IgD-negative memory B cell (primary cell): ENCODE measurements at regions not wholly inside any gene's neighbourhood (a gene's known extent, or its start where the extent isn't known, plus 50 kb on each side); places are given as distances from the start of the nearest gene placed in this dataset.

ENCODE experiments used
- H3K27ac Mint-ChIP-seq, 3 donors: one replicate each; pipeline ENCODE4 v1.8.0; 2020 to 2022; ENCODE audit warnings: mild to moderate bottlenecking in 3 of 3, mixed read lengths in 3 of 3, moderate library complexity in 1 of 3
- H3K27me3 Mint-ChIP-seq: one replicate; pipeline ENCODE4 v1.8.0; 2021; ENCODE audit warnings: mixed read lengths
- H3K36me3 Mint-ChIP-seq: one replicate; pipeline ENCODE4 v1.8.0; 2020; ENCODE audit warnings: mild to moderate bottlenecking, mixed read lengths
- H3K4me1 Mint-ChIP-seq, 3 donors: one replicate each; pipeline ENCODE4 v1.8.0; 2020 to 2022; ENCODE audit warnings: mixed read lengths in 3 of 3, mild to moderate bottlenecking in 1 of 3
- H3K4me3 Mint-ChIP-seq, 4 donors: one replicate each; pipeline ENCODE4 v1.8.0; 2020 to 2022; ENCODE audit warnings: mild to moderate bottlenecking in 4 of 4, mixed read lengths in 4 of 4, moderate library complexity in 3 of 4
- H3K9me3 Mint-ChIP-seq, 3 donors: one replicate each; pipeline ENCODE4 v1.8.0; 2020 to 2021; ENCODE audit warnings: mixed read lengths in 3 of 3, mild to moderate bottlenecking in 1 of 3

DNA sequence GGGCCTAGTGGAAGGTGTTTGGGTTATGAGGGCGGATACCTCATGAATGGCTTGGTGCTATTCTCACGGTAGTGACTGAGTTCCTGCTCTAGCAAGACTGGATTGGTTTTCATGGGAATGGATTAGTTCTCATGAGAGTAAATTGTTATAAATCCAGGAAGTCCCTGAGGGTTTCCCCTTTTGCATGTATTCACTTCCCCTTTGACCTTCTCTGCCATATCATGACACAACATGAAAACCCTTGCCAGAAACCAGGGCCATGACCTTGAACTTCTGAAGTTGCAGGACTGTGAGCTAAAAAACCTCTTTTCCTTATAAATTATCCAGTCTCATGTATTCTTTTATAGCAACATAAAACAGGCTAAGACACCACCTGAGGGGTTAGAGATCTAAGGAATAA is 529.7 kb upstream of the RPS6KA3 start:
- H3K4me1 Mint-ChIP-seq: no peaks in the 10 kb centered on the region

DNA sequence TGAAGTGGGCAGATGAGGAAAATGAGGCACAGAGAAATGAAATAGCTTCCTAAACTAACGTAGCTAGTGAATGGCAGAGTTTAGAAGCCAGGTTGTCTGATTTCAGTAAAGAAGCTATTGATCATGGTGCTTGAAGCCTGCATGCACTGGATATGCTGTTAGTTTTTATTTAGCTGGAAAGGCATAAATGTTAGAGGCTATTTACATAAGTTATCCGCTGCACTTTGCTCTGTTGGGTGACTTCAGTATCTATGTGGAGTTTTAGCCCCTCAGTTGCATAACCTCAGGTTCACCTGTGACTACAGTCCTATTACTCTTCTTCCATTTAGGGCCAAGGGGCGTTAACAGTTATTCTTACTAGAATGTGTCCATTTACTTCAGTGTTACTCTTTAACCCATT is 522.4 kb upstream of the RPS6KA3 start:
- H3K36me3 Mint-ChIP-seq: no peaks in the 10 kb centered on the region
- H3K4me1 Mint-ChIP-seq: no peaks in the 10 kb centered on the region
- no peak overlapping the region for H3K27ac Mint-ChIP-seq
- no peaks in the 10 kb centered on the region for H3K9me3 Mint-ChIP-seq
- no peak overlapping the region for H3K4me3 Mint-ChIP-seq
- no peaks in the 10 kb centered on the region for H3K27me3 Mint-ChIP-seq

More for the DNA sequence above, 529.7 kb upstream of the RPS6KA3 start:
- no peaks in the 10 kb centered on the region for H3K36me3 Mint-ChIP-seq
- H3K4me3 Mint-ChIP-seq: no peak overlapping the region
- H3K9me3 Mint-ChIP-seq: peaks cover 0 to 10% (median 2%) of the 10 kb centered on the region in 3 donors
- no peak overlapping the region for H3K27ac Mint-ChIP-seq
- no peaks in the 10 kb centered on the region for H3K27me3 Mint-ChIP-seq

GRCh38 chrX:20767346-20767745 is 500.6 kb upstream of the RPS6KA3 start:
- no peaks in the 10 kb centered on the region for H3K36me3 Mint-ChIP-seq

GRCh38 chrX:20756585-20756984 is 489.9 kb upstream of the RPS6KA3 start:
- H3K4me3 Mint-ChIP-seq: no peak overlapping the region
- H3K9me3 Mint-ChIP-seq: no peaks in the 10 kb centered on the region
- H3K36me3 Mint-ChIP-seq: no peaks in the 10 kb centered on the region

More at GRCh38 chrX:20767346-20767745, 500.6 kb upstream of the RPS6KA3 start:
- no peaks in the 10 kb centered on the region for H3K27me3 Mint-ChIP-seq
- H3K4me3 Mint-ChIP-seq: no peak overlapping the region
- H3K27ac Mint-ChIP-seq: no peak overlapping the region
- peaks cover 2 to 9% (median 3%) of the 10 kb centered on the region in 3 donors for H3K9me3 Mint-ChIP-seq
- peaks cover 0 to 1% (median 0%) of the 10 kb centered on the region in 3 donors for H3K4me1 Mint-ChIP-seq

DNA sequence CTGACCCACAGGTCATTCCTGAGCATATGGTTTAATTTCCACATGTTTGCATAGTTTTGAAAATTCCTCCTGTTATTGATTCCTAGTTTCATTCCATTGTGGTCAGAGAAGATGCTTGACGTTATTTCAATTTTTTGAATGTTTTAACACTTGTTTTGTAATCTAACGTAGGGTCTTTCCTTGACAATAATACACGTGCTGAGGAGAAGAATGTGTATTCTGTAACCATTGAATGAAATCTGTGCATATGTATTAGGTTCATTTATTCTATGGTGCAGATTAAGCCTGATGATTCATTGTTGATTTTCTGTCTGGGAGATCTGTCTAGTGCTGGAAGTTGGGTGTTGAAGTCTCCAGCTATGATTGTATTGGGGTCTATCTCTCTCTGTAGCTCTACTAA is 486.4 kb upstream of the RPS6KA3 start:
- Mint-ChIP-seq H3K9me3 (peaks cover 0 to 2% (median 0%) of the 10 kb centered on the region in 3 donors), H3K4me3 (no peak overlapping the region), H3K36me3 (no peaks in the 10 kb centered on the region), H3K4me1 (peaks cover 0 to 1% (median 0%) of the 10 kb centered on the region in 3 donors), H3K27me3 (no peaks in the 10 kb centered on the region), H3K27ac (no peak overlapping the region)

More at GRCh38 chrX:20756585-20756984, 489.9 kb upstream of the RPS6KA3 start:
- H3K27ac Mint-ChIP-seq: no peak overlapping the region
- H3K4me1 Mint-ChIP-seq: peaks cover 0 to 1% (median 0%) of the 10 kb centered on the region in 3 donors
- H3K27me3 Mint-ChIP-seq: no peaks in the 10 kb centered on the region

DNA sequence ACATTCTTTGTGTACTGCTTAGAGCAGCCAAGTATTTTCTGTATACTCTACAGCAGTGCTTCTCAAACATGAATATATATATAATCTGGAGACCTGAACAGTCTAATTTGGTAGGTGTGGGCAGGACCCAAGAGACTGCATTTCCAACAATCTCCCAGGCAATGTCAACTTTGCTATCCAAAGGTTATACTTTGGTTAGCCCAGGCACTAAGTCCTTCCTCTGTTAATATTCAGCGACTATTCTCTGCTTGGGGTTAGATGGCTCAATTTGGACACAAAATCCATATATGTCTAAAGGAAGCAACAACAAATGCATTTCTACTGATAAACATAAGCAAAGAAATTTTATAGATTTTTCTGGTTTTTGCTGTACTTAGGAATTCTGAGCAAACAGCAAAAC is 480.0 kb upstream of the RPS6KA3 start:
- Mint-ChIP-seq H3K4me3 (no peak overlapping the region), H3K36me3 (no peaks in the 10 kb centered on the region), H3K27ac (no peak overlapping the region), H3K4me1 (no peaks in the 10 kb centered on the region), H3K9me3 (peaks cover 0 to 2% (median 0%) of the 10 kb centered on the region in 3 donors), H3K27me3 (peaks cover 5% of the 10 kb centered on the region)

DNA sequence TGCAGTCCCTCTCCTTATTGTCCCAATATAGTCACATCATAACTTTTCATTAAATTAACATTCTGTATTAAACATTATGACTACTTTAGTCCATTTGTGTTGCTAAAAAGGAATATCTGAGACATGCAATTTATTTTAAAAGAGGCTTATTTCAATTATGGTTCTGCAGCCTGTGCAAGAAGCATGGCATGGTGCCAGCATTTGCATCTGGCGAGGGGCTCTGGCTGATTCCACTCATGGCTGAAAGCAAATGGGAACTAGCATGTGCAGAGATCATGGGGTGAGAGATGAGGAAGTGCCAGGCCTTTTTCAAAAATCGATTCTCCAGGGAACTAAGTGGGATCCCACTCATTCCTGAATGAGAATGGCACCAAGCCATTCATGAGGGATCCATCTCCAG is 476.3 kb upstream of the RPS6KA3 start:
- Mint-ChIP-seq H3K4me1 (no peaks in the 10 kb centered on the region), H3K9me3 (no peaks in the 10 kb centered on the region), H3K36me3 (no peaks in the 10 kb centered on the region), H3K27me3 (peaks cover 5% of the 10 kb centered on the region), H3K4me3 (no peak overlapping the region), H3K27ac (no peak overlapping the region)

GRCh38 chrX:20742106-20742505 is 475.4 kb upstream of the RPS6KA3 start:
- Mint-ChIP-seq H3K27ac (no peak overlapping the region), H3K9me3 (no peaks in the 10 kb centered on the region), H3K27me3 (peaks cover 5% of the 10 kb centered on the region), H3K4me1 (no peaks in the 10 kb centered on the region), H3K4me3 (no peak overlapping the region), H3K36me3 (no peaks in the 10 kb centered on the region)

GRCh38 chrX:20740443-20740842 is 473.7 kb upstream of the RPS6KA3 start:
- peaks cover 5% of the 10 kb centered on the region for H3K27me3 Mint-ChIP-seq
- H3K4me1 Mint-ChIP-seq: no peaks in the 10 kb centered on the region
- no peak overlapping the region for H3K27ac Mint-ChIP-seq

DNA sequence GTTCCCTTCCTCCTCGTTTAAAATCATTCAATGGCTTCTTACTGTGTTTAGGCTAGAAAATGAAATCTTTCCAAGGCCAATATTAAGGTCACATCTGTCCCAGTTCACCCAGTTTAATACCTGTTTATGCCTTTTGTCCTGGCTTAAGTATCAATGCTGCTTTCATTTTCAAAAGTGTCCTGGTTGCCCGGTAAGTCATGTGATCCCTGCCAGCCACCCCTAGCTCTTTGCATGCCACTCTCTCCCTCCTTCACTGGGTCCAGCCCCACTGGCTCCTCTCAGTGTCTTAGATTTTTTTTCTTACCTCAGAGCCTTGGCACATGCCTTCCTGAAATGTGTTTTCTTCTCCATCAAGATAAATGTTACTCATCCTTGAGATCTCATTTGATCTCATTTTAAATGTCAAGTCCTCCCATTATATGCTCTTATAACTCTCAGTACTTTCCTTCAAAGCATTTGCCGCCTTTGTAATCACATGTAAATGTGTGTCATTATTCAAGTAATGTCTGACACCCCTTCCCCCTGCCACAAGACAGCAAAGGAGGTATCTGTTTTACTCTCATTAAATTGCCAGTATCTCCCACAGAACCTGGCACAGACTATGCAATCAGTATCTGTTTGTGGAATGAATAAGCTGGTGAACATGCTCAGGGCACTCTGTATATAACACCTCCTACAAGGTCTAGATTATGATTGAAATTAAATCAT is 472.5 kb upstream of the RPS6KA3 start:
- H3K9me3 Mint-ChIP-seq: peaks cover 0 to 3% (median 0%) of the 10 kb centered on the region in 3 donors
- H3K36me3 Mint-ChIP-seq: no peaks in the 10 kb centered on the region
- H3K4me3 Mint-ChIP-seq: no peak overlapping the region
- no peaks in the 10 kb centered on the region for H3K4me1 Mint-ChIP-seq
- no peak overlapping the region for H3K27ac Mint-ChIP-seq
- H3K27me3 Mint-ChIP-seq: peaks cover 5% of the 10 kb centered on the region

More at GRCh38 chrX:20740443-20740842, 473.7 kb upstream of the RPS6KA3 start:
- H3K4me3 Mint-ChIP-seq: no peak overlapping the region
- H3K9me3 Mint-ChIP-seq: no peaks in the 10 kb centered on the region
- no peaks in the 10 kb centered on the region for H3K36me3 Mint-ChIP-seq

DNA sequence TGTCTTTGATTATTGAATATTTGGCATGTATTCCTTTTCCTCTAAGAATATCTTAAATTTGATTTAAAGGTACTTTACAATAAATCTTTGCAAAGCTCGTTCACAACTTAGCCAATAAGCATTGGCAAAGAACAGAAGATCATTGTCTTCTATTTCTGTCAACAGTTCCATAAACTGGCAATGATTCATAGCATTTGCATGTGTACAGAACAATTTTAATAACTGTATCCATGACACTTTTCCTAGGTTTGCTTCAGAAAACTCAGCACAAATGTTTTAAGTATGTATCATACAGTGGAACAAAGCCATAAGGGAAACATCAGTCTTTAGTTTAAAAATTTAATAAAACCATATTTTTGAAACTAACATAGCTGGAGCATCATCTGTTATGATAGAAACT is 462.7 kb upstream of the RPS6KA3 start:
- H3K4me3 Mint-ChIP-seq: no peak overlapping the region
- no peaks in the 10 kb centered on the region for H3K36me3 Mint-ChIP-seq
- no peaks in the 10 kb centered on the region for H3K4me1 Mint-ChIP-seq
- H3K27me3 Mint-ChIP-seq: no peaks in the 10 kb centered on the region
- no peak overlapping the region for H3K27ac Mint-ChIP-seq
- H3K9me3 Mint-ChIP-seq: peaks cover 0 to 3% (median 0%) of the 10 kb centered on the region in 3 donors

- H3K36me3 Mint-ChIP-seq: no peaks in the 10 kb centered on the region
- no peaks in the 10 kb centered on the region for H3K27me3 Mint-ChIP-seq
- H3K27ac Mint-ChIP-seq: no peak overlapping the region
- no peak overlapping the region for H3K4me3 Mint-ChIP-seq
- no peaks in the 10 kb centered on the region for H3K9me3 Mint-ChIP-seq
- no peaks in the 10 kb centered on the region for H3K4me1 Mint-ChIP-seq
These were observed 460.7 kb upstream of the RPS6KA3 start for GRCh38 chrX:20727447-20727846.

GRCh38 chrX:20720954-20721626 is 454.4 kb upstream of the RPS6KA3 start:
- Mint-ChIP-seq H3K4me1 (no peaks in the 10 kb centered on the region), H3K27ac (no peak overlapping the region)

DNA sequence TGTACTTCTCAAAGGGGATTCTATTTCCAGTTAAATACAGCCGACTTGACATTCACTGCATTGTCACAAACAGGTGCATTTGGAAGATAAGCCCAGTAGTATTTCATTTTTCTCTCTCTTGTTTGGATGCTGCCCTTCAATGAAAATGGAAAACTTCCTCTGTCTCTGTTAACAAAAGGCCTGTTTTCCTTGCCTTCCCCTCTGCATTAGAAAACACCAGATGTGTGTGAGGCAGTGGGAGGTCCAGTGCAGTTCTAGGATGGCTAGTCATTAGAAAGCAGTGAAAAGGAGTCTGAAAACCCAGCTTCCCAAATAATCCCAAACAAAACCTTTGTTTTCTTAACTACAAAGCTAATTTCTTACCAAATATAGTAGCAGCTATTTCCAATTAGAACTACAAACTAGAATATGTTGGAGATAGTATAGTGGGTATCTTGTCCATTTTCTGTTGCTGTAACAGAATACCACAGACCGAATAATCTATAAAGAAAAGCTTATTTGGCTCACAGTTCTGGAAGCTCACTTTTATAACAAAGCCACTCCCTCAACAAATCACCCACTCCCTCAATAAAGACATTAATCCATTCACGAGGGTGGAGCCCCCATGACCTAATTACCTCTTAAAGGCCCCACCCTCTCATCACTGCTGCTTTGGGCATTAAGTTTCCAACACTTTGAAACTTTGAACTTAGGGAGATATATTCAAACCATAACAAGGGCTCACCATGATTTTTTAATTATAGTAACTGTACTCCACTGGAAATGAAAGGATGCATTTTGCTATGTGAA is 452.1 kb upstream of the RPS6KA3 start:
- H3K36me3 Mint-ChIP-seq: peaks cover 1% of the 10 kb centered on the region
- H3K9me3 Mint-ChIP-seq: peaks cover 2 to 4% (median 3%) of the 10 kb centered on the region in 3 donors
- no peak overlapping the region for H3K4me3 Mint-ChIP-seq
- H3K27ac Mint-ChIP-seq: no peak overlapping the region
- H3K4me1 Mint-ChIP-seq: no peaks in the 10 kb centered on the region
- peaks cover 4% of the 10 kb centered on the region for H3K27me3 Mint-ChIP-seq

More at GRCh38 chrX:20720954-20721626, 454.4 kb upstream of the RPS6KA3 start:
- peak overlapping the region in 1 of 4 donors; percentile 50 for H3K4me3 Mint-ChIP-seq
- peaks cover 1% of the 10 kb centered on the region for H3K36me3 Mint-ChIP-seq
- H3K27me3 Mint-ChIP-seq: peaks cover 4% of the 10 kb centered on the region
- H3K9me3 Mint-ChIP-seq: peaks cover 2 to 4% (median 3%) of the 10 kb centered on the region in 3 donors

DNA sequence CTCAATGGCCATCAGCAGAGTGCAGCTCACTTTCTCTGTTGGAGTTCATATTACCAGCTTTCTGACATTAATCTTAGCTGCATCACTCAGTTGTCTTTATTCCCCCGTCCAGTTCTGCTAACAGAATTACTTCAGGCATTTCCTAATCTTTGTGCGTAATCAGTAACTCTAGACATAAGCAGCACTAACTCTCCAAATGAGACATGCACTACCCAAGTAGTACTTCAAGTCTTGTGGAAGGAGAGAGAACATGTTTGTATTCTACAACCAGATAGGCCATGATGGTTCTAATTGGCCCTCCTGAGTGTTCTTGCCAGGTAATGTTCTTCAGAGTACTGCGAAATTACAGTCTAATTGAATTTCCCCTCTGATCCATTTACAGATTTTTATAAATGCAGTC is 448.5 kb upstream of the RPS6KA3 start:
- no peak overlapping the region for H3K27ac Mint-ChIP-seq
- H3K27me3 Mint-ChIP-seq: no peaks in the 10 kb centered on the region
- H3K4me3 Mint-ChIP-seq: no peak overlapping the region

More for the DNA sequence above, 448.5 kb upstream of the RPS6KA3 start:
- H3K4me1 Mint-ChIP-seq: no peaks in the 10 kb centered on the region
- H3K9me3 Mint-ChIP-seq: peaks cover 0 to 3% (median 2%) of the 10 kb centered on the region in 3 donors
- H3K36me3 Mint-ChIP-seq: no peaks in the 10 kb centered on the region
